ENCODE measurements at regions not wholly inside any gene's neighbourhood (a gene's known extent, or its start where the extent isn't known, plus 50 kb on each side); places are given as distances from the start of the nearest gene placed in this dataset.
"Not testable (repeated sequence)": the region's sequence is repeated elsewhere in the genome, so short reads cannot be mapped to it uniquely, and the experiment has no call there.

- Histone ChIP-seq H3K4me3 (ENCODE audit: low read length in 2 of 2) (peak overlapping the region in 1 of 2 donors; percentile 31), H3K9me3 (ENCODE audit: control insufficient read depth in 2 of 2, low read length in 2 of 2) (peaks cover 6 to 28% of the 10 kb centered on the region in 2 donors)
- H3K27ac ChIP-seq (ENCODE audit: low read depth in 2 of 2, low read length in 2 of 2); H3K36me3 ChIP-seq (ENCODE audit: control insufficient read depth in 2 of 2, insufficient read depth in 2 of 2, low read length in 2 of 2); H3K4me1 ChIP-seq (ENCODE audit: control insufficient read depth in 2 of 2, insufficient read depth in 2 of 2, low read length in 2 of 2); H3K9ac ChIP-seq (ENCODE audit: low read depth in 1 of 2, low read length in 2 of 2); H3K27me3 ChIP-seq (ENCODE audit: control insufficient read depth in 2 of 2, insufficient read depth in 2 of 2, low read length in 2 of 2): not testable (repeated sequence)
Observed at GRCh38 chr22:11053403-11054344, 4474.3 kb upstream of the OR11H1 start.

GRCh38 chr22:11054681-11055080 is 4473.3 kb upstream of the OR11H1 start:
- peaks cover 8 to 28% of the 10 kb centered on the region in 2 donors for H3K9me3 ChIP-seq (ENCODE audit: control insufficient read depth in 2 of 2, low read length in 2 of 2)
- not testable (repeated sequence) for H3K4me3 ChIP-seq (ENCODE audit: low read length in 2 of 2); H3K27me3 ChIP-seq (ENCODE audit: control insufficient read depth in 2 of 2, insufficient read depth in 2 of 2, low read length in 2 of 2); H3K27ac ChIP-seq (ENCODE audit: low read depth in 2 of 2, low read length in 2 of 2); H3K36me3 ChIP-seq (ENCODE audit: control insufficient read depth in 2 of 2, insufficient read depth in 2 of 2, low read length in 2 of 2); H3K9ac ChIP-seq (ENCODE audit: low read depth in 1 of 2, low read length in 2 of 2); H3K4me1 ChIP-seq (ENCODE audit: control insufficient read depth in 2 of 2, insufficient read depth in 2 of 2, low read length in 2 of 2)

GRCh38 chr22:11055176-11055575 is 4472.8 kb upstream of the OR11H1 start:
- not testable (repeated sequence) for H3K4me3 ChIP-seq (ENCODE audit: low read length in 2 of 2); H3K36me3 ChIP-seq (ENCODE audit: control insufficient read depth in 2 of 2, insufficient read depth in 2 of 2, low read length in 2 of 2); H3K4me1 ChIP-seq (ENCODE audit: control insufficient read depth in 2 of 2, insufficient read depth in 2 of 2, low read length in 2 of 2); H3K27ac ChIP-seq (ENCODE audit: low read depth in 2 of 2, low read length in 2 of 2); H3K27me3 ChIP-seq (ENCODE audit: control insufficient read depth in 2 of 2, insufficient read depth in 2 of 2, low read length in 2 of 2); H3K9ac ChIP-seq (ENCODE audit: low read depth in 1 of 2, low read length in 2 of 2)
- peaks cover 8 to 28% of the 10 kb centered on the region in 2 donors for H3K9me3 ChIP-seq (ENCODE audit: control insufficient read depth in 2 of 2, low read length in 2 of 2)

- H3K9me3 ChIP-seq (ENCODE audit: control insufficient read depth in 2 of 2, low read length in 2 of 2): peaks cover 8 to 26% of the 10 kb centered on the region in 2 donors
- not testable (repeated sequence) for H3K36me3 ChIP-seq (ENCODE audit: control insufficient read depth in 2 of 2, insufficient read depth in 2 of 2, low read length in 2 of 2); H3K27me3 ChIP-seq (ENCODE audit: control insufficient read depth in 2 of 2, insufficient read depth in 2 of 2, low read length in 2 of 2); H3K4me3 ChIP-seq (ENCODE audit: low read length in 2 of 2); H3K4me1 ChIP-seq (ENCODE audit: control insufficient read depth in 2 of 2, insufficient read depth in 2 of 2, low read length in 2 of 2); H3K27ac ChIP-seq (ENCODE audit: low read depth in 2 of 2, low read length in 2 of 2); H3K9ac ChIP-seq (ENCODE audit: low read depth in 1 of 2, low read length in 2 of 2)
Observed at GRCh38 chr22:11057955-11058547, 4469.9 kb upstream of the OR11H1 start.

- H3K36me3 ChIP-seq (ENCODE audit: control insufficient read depth in 2 of 2, insufficient read depth in 2 of 2, low read length in 2 of 2); H3K4me3 ChIP-seq (ENCODE audit: low read length in 2 of 2); H3K4me1 ChIP-seq (ENCODE audit: control insufficient read depth in 2 of 2, insufficient read depth in 2 of 2, low read length in 2 of 2); H3K9ac ChIP-seq (ENCODE audit: low read depth in 1 of 2, low read length in 2 of 2); H3K27ac ChIP-seq (ENCODE audit: low read depth in 2 of 2, low read length in 2 of 2); H3K27me3 ChIP-seq (ENCODE audit: control insufficient read depth in 2 of 2, insufficient read depth in 2 of 2, low read length in 2 of 2): not testable (repeated sequence)
- peaks cover 5 to 28% of the 10 kb centered on the region in 2 donors for H3K9me3 ChIP-seq (ENCODE audit: control insufficient read depth in 2 of 2, low read length in 2 of 2)
Observed at GRCh38 chr22:11059129-11059528, 4468.9 kb upstream of the OR11H1 start.

GRCh38 chr22:11060797-11061196 is 4467.2 kb upstream of the OR11H1 start:
- H3K36me3 ChIP-seq (ENCODE audit: control insufficient read depth in 2 of 2, insufficient read depth in 2 of 2, low read length in 2 of 2); H3K4me3 ChIP-seq (ENCODE audit: low read length in 2 of 2); H3K27me3 ChIP-seq (ENCODE audit: control insufficient read depth in 2 of 2, insufficient read depth in 2 of 2, low read length in 2 of 2); H3K4me1 ChIP-seq (ENCODE audit: control insufficient read depth in 2 of 2, insufficient read depth in 2 of 2, low read length in 2 of 2); H3K27ac ChIP-seq (ENCODE audit: low read depth in 2 of 2, low read length in 2 of 2); H3K9ac ChIP-seq (ENCODE audit: low read depth in 1 of 2, low read length in 2 of 2): not testable (repeated sequence)
- H3K9me3 ChIP-seq (ENCODE audit: control insufficient read depth in 2 of 2, low read length in 2 of 2): peaks cover 4 to 22% of the 10 kb centered on the region in 2 donors

- not testable (repeated sequence) for H3K4me1 ChIP-seq (ENCODE audit: control insufficient read depth in 2 of 2, insufficient read depth in 2 of 2, low read length in 2 of 2); H3K9ac ChIP-seq (ENCODE audit: low read depth in 1 of 2, low read length in 2 of 2); H3K27me3 ChIP-seq (ENCODE audit: control insufficient read depth in 2 of 2, insufficient read depth in 2 of 2, low read length in 2 of 2); H3K4me3 ChIP-seq (ENCODE audit: low read length in 2 of 2); H3K27ac ChIP-seq (ENCODE audit: low read depth in 2 of 2, low read length in 2 of 2); H3K36me3 ChIP-seq (ENCODE audit: control insufficient read depth in 2 of 2, insufficient read depth in 2 of 2, low read length in 2 of 2)
- peaks cover 5 to 25% of the 10 kb centered on the region in 2 donors for H3K9me3 ChIP-seq (ENCODE audit: control insufficient read depth in 2 of 2, low read length in 2 of 2)
Observed at GRCh38 chr22:11062534-11062933, 4465.5 kb upstream of the OR11H1 start.

- not testable (repeated sequence) for H3K4me1 ChIP-seq (ENCODE audit: control insufficient read depth in 2 of 2, insufficient read depth in 2 of 2, low read length in 2 of 2); H3K27ac ChIP-seq (ENCODE audit: low read depth in 2 of 2, low read length in 2 of 2); H3K9ac ChIP-seq (ENCODE audit: low read depth in 1 of 2, low read length in 2 of 2); H3K4me3 ChIP-seq (ENCODE audit: low read length in 2 of 2); H3K36me3 ChIP-seq (ENCODE audit: control insufficient read depth in 2 of 2, insufficient read depth in 2 of 2, low read length in 2 of 2); H3K27me3 ChIP-seq (ENCODE audit: control insufficient read depth in 2 of 2, insufficient read depth in 2 of 2, low read length in 2 of 2)
- peaks cover 9 to 30% of the 10 kb centered on the region in 2 donors for H3K9me3 ChIP-seq (ENCODE audit: control insufficient read depth in 2 of 2, low read length in 2 of 2)
Observed at GRCh38 chr22:11063022-11063685, 4464.8 kb upstream of the OR11H1 start.

GRCh38 chr22:11065210-11065609 is 4462.8 kb upstream of the OR11H1 start:
- not testable (repeated sequence) for H3K4me3 ChIP-seq (ENCODE audit: low read length in 2 of 2)

GRCh38 chr22:11065876-11066457 is 4462.0 kb upstream of the OR11H1 start:
- H3K27ac ChIP-seq (ENCODE audit: low read depth in 2 of 2, low read length in 2 of 2); H3K4me1 ChIP-seq (ENCODE audit: control insufficient read depth in 2 of 2, insufficient read depth in 2 of 2, low read length in 2 of 2); H3K27me3 ChIP-seq (ENCODE audit: control insufficient read depth in 2 of 2, insufficient read depth in 2 of 2, low read length in 2 of 2); H3K36me3 ChIP-seq (ENCODE audit: control insufficient read depth in 2 of 2, insufficient read depth in 2 of 2, low read length in 2 of 2); H3K9ac ChIP-seq (ENCODE audit: low read depth in 1 of 2, low read length in 2 of 2); H3K4me3 ChIP-seq (ENCODE audit: low read length in 2 of 2): not testable (repeated sequence)
- H3K9me3 ChIP-seq (ENCODE audit: control insufficient read depth in 2 of 2, low read length in 2 of 2): peaks cover 7 to 27% of the 10 kb centered on the region in 2 donors

More at GRCh38 chr22:11065210-11065609, 4462.8 kb upstream of the OR11H1 start:
- H3K9ac ChIP-seq (ENCODE audit: low read depth in 1 of 2, low read length in 2 of 2); H3K36me3 ChIP-seq (ENCODE audit: control insufficient read depth in 2 of 2, insufficient read depth in 2 of 2, low read length in 2 of 2); H3K27me3 ChIP-seq (ENCODE audit: control insufficient read depth in 2 of 2, insufficient read depth in 2 of 2, low read length in 2 of 2); H3K27ac ChIP-seq (ENCODE audit: low read depth in 2 of 2, low read length in 2 of 2); H3K4me1 ChIP-seq (ENCODE audit: control insufficient read depth in 2 of 2, insufficient read depth in 2 of 2, low read length in 2 of 2): not testable (repeated sequence)
- H3K9me3 ChIP-seq (ENCODE audit: control insufficient read depth in 2 of 2, low read length in 2 of 2): peaks cover 7 to 29% of the 10 kb centered on the region in 2 donors

All from mucosa of rectum (tissue), 2 donors.